IPS-15b (cell line): ENCODE measurements at regions not wholly inside any gene's neighbourhood (a gene's known extent, or its start where the extent isn't known, plus 50 kb on each side); places are given as distances from the start of the nearest gene placed in this dataset.

Source experiments
- H3K27me3 ChIP-seq: one replicate; pipeline ENCODE4 v1.6.1; 2013; ENCODE audit warnings: low read length; ENCODE audit not compliant: control insufficient read depth, insufficient read depth
- H3K36me3 ChIP-seq: one replicate; pipeline ENCODE4 v1.6.1; 2013; ENCODE audit warnings: low read length; ENCODE audit not compliant: control insufficient read depth, insufficient read depth
- H3K4me1 ChIP-seq: one replicate; pipeline ENCODE4 v1.6.1; 2013; ENCODE audit warnings: mild to moderate bottlenecking, low read length; ENCODE audit not compliant: control insufficient read depth, insufficient read depth
- H3K4me3 ChIP-seq: one replicate; pipeline ENCODE4 v1.5.1; 2013; ENCODE audit warnings: low read depth, low read length
- H3K9ac ChIP-seq: one replicate; pipeline ENCODE4 v1.6.1; 2013; ENCODE audit warnings: low read depth, mild to moderate bottlenecking, low read length
- H3K9me3 ChIP-seq: one replicate; pipeline ENCODE4 v1.6.1; 2013; ENCODE audit warnings: mild to moderate bottlenecking, low read length; ENCODE audit not compliant: control insufficient read depth, insufficient read depth

DNA sequence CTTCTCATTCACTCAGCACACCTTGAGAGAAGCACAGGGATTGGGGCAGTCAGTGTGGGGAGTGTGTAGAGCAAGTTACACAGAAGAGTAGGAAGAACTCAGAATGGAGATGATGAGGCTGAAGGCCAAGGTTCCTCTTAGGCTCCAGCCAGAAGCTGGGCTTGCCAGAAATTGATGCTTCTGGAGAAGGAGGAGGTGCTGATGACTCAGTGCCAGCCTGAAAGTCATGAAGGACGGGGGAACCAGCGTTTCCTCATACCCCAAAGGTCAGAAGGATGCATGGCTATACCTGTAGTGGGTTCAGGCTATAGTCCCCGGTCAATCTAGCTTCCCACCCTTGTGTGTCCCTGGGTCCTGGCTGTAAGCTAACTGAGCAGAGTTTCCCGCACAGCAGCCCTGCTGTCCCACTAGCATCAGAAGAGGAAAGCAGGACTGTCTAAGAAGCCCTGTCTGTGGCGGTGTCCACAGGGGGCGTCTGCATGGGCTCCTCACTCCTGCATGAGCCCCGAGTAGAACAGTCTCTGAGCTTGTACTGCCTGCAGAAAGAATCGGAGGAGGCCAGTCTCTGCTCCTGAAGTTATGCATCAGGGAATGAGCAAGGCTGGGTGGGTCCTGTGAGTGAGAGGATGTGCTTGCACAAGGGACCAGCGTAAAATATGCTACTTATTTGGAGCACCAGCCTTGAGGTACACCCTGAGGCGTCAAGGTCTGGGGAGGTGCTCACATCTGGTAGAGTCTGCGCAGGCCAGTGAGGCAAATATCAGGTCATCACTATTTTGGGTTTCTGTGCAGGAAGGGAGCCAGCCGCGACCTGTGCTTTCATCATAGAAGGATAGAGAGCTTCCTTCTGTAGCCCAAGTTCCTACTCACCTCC lies 148.5 kb downstream of the MRPL14 start:
- Histone ChIP-seq H3K4me1 (no peaks in the 10 kb centered on the region), H3K9me3 (no peaks in the 10 kb centered on the region), H3K9ac (no peak overlapping the region), H3K27me3 (no peaks in the 10 kb centered on the region), H3K36me3 (no peaks in the 10 kb centered on the region), H3K4me3 (no peak overlapping the region)

DNA sequence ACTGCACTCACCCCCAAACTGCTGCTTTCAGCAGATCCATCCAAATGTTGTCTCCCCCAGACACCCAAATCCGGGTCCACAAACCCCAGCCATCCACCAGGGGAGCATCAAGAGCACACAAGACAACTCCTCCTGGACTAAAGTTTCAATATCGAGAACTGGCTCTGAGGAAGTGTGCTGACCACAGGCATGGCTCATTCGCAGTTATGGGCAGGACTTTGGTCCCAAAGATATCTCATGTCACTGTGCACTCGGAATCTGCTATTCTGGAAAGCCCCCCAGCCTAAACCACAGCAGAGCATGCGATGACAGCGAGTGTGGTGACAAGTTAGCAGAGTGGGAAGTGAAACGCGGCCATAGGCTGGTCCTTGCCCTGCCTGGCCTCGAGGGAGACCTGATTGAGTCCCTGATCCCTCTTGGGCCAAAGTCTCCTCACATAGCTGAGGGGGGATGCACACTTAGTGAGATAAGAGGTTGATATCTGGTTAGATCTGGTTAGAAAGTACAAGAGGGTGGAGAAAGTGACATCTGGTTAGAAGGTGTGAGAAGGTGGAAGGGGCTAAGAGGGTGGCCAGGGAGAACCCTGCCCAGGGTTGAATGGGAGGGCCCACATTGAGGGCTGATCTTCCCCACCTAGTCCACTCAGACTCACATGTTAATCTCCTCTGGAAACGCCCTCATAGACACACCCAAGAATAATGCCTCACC lies 149.7 kb downstream of the MRPL14 start:
- Histone ChIP-seq H3K4me3 (no peak overlapping the region), H3K4me1 (no peaks in the 10 kb centered on the region), H3K9me3 (no peaks in the 10 kb centered on the region), H3K27me3 (no peaks in the 10 kb centered on the region), H3K36me3 (no peaks in the 10 kb centered on the region), H3K9ac (no peak overlapping the region)

DNA sequence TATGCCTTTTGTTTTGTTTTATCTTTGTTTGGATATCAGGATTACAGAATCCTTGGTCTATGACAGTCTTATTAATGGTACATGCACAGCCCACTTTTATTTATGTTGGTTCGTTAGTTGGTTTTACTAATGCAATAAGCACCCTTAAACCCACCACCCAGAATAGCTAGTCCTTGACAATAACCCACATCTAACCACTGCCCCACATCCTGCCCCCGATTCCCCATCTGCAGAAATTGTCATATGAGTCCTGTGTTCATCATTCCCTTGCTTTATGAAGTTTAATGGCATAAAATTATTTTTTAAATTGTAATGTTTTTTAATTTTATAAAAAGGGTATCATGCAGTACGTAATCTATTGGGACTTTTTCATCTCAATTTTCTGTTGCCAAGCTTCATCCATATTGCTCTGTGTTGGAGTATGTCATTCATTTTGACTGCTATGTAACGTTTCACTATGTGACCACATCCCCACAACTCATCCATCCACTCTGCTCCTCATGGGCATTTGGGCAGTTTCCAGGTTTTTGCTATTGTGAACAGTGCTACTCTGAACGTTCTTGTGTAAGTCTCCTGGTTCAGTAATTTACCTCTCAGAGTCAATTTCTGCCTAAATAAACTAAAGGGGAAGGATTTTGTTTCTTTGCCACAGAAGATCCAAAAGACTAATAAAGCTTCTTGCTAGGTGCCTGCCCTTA lies 150.4 kb downstream of the MRPL14 start:
- Histone ChIP-seq H3K9ac (no peak overlapping the region), H3K27me3 (no peaks in the 10 kb centered on the region), H3K9me3 (no peaks in the 10 kb centered on the region), H3K4me1 (no peaks in the 10 kb centered on the region), H3K4me3 (no peak overlapping the region), H3K36me3 (no peaks in the 10 kb centered on the region)

DNA sequence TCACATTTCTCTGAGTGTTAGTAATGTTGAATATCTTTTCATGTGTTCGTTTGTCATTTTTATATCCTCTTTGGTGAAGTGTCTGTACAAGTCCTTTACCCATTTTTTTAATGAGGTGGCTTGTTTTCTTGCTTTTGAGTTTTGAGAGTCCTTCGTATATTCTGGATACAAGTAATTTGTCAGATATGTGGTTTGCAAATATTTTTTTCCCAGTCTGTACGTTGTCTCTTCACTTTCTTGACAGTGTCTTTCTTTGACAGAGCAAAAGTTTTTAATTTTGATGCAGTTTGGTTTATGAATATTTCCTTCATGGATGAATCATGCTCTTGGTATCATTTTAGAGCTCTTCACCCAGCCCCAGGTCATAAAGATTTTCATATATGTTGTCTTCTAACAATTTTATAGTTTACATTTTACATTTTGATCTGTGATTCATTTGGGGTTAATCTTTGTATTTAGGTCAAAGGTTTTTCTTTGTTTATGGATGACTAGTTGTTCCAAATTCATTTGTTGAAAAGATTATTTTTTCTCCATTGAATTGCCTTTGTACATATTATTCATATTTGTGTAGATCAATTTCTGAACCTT lies 152.5 kb downstream of the MRPL14 start:
- H3K4me1 ChIP-seq = no peaks in the 10 kb centered on the region
- H3K27me3 ChIP-seq = no peaks in the 10 kb centered on the region
- H3K4me3 ChIP-seq = no peak overlapping the region

DNA sequence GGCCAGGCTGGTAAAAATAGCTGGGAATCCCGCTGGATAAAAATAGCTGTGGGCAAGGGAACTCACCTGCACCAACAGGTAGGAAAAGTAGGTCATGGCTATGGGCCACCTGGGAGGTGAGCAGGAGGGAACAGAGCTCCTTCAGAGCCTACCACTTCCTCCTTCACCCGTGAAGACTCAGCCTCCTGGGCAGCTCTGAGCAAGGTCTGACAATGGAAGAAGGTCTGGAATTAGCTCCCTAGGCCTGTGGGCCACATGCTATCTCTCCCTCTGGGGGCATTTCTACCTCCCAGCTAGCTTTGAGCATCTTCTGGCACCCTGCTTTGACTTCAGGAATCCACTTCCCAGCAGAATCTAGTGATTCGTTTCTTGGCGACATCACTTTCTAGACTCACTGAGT lies 153.9 kb downstream of the MRPL14 start:
- H3K4me1 ChIP-seq = peaks cover 2% of the 10 kb centered on the region
- H3K36me3 ChIP-seq = no peaks in the 10 kb centered on the region
- H3K27me3 ChIP-seq = no peaks in the 10 kb centered on the region
- no peaks in the 10 kb centered on the region for H3K9me3 ChIP-seq
- no peak overlapping the region for H3K9ac ChIP-seq
- no peak overlapping the region for H3K4me3 ChIP-seq

More for the DNA sequence above, 152.5 kb downstream of the MRPL14 start:
- no peaks in the 10 kb centered on the region for H3K9me3 ChIP-seq
- no peak overlapping the region for H3K9ac ChIP-seq
- H3K36me3 ChIP-seq = no peaks in the 10 kb centered on the region

DNA sequence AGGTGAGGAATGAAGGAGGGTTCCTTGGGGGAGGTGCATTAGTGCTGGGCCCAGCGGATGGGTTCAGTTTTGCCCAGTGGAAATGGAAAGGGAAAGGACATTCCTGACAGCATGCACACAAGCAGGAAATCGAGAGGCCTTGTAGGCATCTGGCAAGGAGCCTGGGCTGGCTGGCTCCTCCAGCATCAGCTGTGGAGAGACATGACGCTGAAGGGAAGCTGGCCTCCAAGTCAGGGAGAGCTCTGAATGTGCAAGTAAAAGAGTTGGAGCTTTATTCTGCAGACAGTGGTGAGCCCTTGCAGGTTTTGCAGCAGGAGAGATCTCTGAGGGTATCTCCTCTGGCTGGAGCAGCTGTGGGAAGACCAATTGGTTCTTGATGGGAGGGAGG lies 154.3 kb downstream of the MRPL14 start:
- H3K9me3 ChIP-seq = no peaks in the 10 kb centered on the region

DNA sequence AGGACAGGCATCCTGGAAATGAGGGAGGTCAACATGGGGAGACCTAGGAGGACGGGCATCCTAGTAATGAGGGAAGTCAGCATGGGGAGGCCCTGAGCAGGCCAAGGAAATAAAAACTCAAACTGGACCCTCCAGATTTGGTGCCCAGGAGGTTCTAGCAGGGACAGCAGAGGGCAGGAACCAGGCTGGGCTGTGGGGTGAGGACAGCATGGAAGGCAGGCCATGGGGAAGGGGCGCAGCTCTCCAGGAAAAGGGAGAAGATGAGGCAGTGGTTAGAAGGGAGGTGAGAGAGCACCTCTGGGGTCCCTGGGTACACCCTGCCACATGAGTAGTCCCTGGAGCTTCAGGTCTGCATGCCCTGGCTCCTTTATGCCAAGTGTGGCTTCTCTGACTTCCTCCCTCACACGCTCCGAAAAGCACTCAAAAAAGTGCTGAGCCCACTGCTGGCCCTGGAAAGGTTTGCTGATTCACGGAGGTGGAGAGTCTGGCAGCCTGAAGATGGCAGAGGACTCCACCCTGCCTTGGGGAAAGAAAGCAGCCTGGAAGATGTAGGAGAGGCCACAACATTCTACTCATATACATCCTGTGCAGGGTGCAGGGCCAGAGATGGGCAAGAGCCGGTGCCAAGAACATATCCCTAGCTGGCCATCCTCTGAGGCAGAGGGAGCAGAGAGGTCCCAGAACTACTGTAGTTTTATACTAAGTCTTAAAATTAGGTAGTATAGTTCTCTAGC lies 154.9 kb downstream of the MRPL14 start:
- Histone ChIP-seq H3K4me1 (peaks cover 2% of the 10 kb centered on the region), H3K9ac (no peak overlapping the region), H3K4me3 (no peak overlapping the region), H3K9me3 (no peaks in the 10 kb centered on the region), H3K36me3 (no peaks in the 10 kb centered on the region), H3K27me3 (no peaks in the 10 kb centered on the region)

More for the DNA sequence above, 154.3 kb downstream of the MRPL14 start:
- no peak overlapping the region for H3K4me3 ChIP-seq
- H3K9ac ChIP-seq = no peak overlapping the region
- peaks cover 2% of the 10 kb centered on the region for H3K4me1 ChIP-seq
- no peaks in the 10 kb centered on the region for H3K27me3 ChIP-seq
- H3K36me3 ChIP-seq = no peaks in the 10 kb centered on the region

DNA sequence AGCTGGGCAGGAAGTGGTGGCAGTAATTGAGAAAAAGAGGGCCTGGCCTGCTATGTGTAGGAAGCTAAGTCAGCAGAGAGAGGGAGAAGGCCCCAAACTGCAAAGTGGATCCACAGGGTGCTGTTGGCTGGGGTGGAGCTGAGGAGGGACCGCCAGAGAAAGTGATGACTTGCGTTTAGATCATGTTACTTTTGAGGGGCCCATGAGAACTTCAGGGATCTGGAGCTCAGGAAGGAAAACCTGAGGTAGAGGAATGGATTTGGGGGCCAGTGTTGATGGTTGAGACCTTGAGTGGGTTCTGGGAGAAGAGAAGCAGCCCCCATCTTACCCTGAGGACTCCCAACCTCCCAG lies 155.5 kb downstream of the MRPL14 start:
- Histone ChIP-seq H3K4me1 (peaks cover 2% of the 10 kb centered on the region), H3K9me3 (no peaks in the 10 kb centered on the region), H3K9ac (no peak overlapping the region)

DNA sequence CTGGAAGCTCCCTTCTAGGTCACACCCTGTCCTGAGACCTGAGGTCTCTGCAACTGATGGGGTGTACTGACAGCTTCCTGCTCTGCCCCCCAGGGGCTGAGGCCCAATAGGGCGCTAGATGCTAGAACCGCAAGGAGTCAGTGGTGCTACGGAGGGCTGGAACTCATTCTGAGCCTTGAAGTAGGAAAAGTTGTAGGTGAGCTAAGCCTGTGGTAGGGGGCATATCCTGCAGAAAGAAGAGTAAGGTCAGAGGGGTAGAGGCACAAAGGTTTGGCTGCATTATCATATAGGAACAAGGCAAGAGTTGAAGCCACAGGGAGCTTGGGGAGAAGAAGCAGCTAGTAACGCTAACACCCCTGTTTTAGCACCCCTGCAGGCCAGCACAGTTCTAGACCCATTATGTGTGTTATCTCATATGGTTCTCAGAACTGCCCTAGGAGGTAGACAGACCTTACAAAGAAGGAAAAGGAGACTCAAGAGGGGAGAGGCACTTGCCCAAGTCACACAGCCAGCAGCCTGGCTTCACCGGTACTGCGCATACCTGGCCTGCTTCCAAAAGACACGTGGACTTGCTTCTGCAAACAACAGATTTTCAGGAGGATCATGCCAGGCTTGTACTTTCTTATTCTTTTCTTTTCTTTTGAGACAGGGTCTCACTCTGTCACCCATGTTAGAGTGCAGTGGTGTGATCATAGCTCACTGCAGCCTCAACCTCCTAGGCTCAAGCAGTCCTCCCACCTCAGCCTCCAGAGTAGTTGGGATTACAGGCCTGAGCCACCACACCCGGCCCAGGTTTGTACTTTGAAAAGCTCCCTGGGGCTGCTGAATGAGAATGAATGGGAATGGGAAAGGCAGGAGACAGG lies 156.1 kb downstream of the MRPL14 start:
- H3K9ac ChIP-seq = no peak overlapping the region
- H3K36me3 ChIP-seq = no peaks in the 10 kb centered on the region
- peaks cover 2% of the 10 kb centered on the region for H3K4me1 ChIP-seq
- H3K9me3 ChIP-seq = no peaks in the 10 kb centered on the region
- H3K27me3 ChIP-seq = no peaks in the 10 kb centered on the region
- H3K4me3 ChIP-seq = no peak overlapping the region

More for the DNA sequence above, 155.5 kb downstream of the MRPL14 start:
- Histone ChIP-seq H3K4me3 (no peak overlapping the region), H3K36me3 (no peaks in the 10 kb centered on the region), H3K27me3 (no peaks in the 10 kb centered on the region)

DNA sequence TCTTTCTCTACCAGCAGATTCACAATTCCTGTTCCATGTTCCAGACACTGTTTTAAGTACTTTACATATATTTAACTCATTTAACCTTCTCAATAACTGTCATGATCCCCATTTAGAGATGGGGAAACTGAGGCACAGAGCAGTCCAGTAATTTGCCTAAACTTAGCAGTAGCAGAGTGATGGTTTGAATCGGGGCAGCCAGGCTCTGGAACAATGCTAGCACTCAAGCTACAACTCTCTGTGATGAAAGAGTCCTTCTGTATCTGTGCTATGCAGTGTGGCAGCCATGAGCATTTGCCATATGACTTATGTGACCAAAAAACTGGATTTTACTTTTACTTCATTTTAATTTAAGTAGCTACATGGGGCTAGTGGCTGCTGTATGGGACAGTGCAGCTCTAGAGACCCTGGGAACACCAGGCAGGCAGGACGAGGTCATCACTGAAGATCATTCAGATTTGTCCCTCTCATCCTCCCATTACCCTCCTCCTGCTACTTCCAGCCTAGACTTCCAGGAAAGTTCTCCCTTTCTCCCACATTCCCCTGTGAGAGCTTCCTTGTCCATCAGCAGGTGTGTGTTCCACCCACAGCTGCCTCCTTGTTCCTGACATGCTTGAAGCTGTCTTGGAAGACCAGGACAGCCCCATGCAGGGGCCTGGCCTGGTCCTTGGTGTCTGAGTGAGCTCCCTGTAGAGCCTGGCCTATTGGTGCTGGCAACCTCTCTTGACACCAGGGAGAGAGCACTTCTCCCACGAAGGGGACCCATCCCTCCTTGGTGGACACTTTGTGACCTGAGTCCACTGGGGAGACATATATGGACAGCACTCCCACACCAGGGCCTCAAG lies 157.0 kb downstream of the MRPL14 start:
- no peaks in the 10 kb centered on the region for H3K27me3 ChIP-seq
- H3K4me3 ChIP-seq = no peak overlapping the region
- peaks cover 2% of the 10 kb centered on the region for H3K4me1 ChIP-seq
- no peaks in the 10 kb centered on the region for H3K36me3 ChIP-seq
- H3K9ac ChIP-seq = no peak overlapping the region
- no peaks in the 10 kb centered on the region for H3K9me3 ChIP-seq
